HG02884 (cell line): ENCODE measurements at regions not wholly inside any gene's neighbourhood (a gene's known extent, or its start where the extent isn't known, plus 50 kb on each side); places are given as distances from the start of the nearest gene placed in this dataset.
"Not testable (repeated sequence)": the region's sequence is repeated elsewhere in the genome, so short reads cannot be mapped to it uniquely, and the experiment has no call there.

Experiments used
- ATAC-seq: cut with Tn5 transposase; IDR thresholded peaks from one replicate; pipeline ENCODE4 v1.9.1; 2021; ENCODE audit warnings: mild to moderate bottlenecking, moderate library complexity; ENCODE audit not compliant: unreplicated experiment

GRCh38 chr1:177431123-177431522, 260.4 kb downstream of the BRINP2 start:
- ATAC-seq, result no peak

- ATAC-seq, result no peak
Observed at GRCh38 chr1:177429234-177429633, 258.5 kb downstream of the BRINP2 start.

- ATAC-seq, result no peak
Observed at GRCh38 chr1:177427811-177428210, 257.1 kb downstream of the BRINP2 start.

- no peak for ATAC-seq
Observed at GRCh38 chr1:177426497-177426896, 255.7 kb downstream of the BRINP2 start.

GRCh38 chr1:177425199-177425598, 254.4 kb downstream of the BRINP2 start:
- no peak for ATAC-seq

- no peak for ATAC-seq
Observed at GRCh38 chr1:177424744-177425143, 254.0 kb downstream of the BRINP2 start.

GRCh38 chr1:177423090-177423489, 252.3 kb downstream of the BRINP2 start:
- no peak for ATAC-seq

GRCh38 chr1:177413982-177414596, 243.3 kb downstream of the BRINP2 start:
- ATAC-seq, result no peak

GRCh38 chr1:177411381-177411780, 240.6 kb downstream of the BRINP2 start:
- ATAC-seq, result no peak

- no peak for ATAC-seq
Observed at GRCh38 chr1:177410179-177410766, 239.5 kb downstream of the BRINP2 start.

GRCh38 chr1:177406323-177406722, 235.6 kb downstream of the BRINP2 start:
- ATAC-seq, result not testable (repeated sequence)

- no peak for ATAC-seq
Observed at GRCh38 chr1:177392336-177392735, 221.6 kb downstream of the BRINP2 start.

- ATAC-seq, result no peak
Observed at GRCh38 chr1:177385760-177386698, 215.3 kb downstream of the BRINP2 start.

GRCh38 chr1:177384461-177384860, 213.7 kb downstream of the BRINP2 start:
- no peak for ATAC-seq

- no peak for ATAC-seq
Observed at GRCh38 chr1:177383715-177384114, 213.0 kb downstream of the BRINP2 start.

GRCh38 chr1:177377866-177378265, 207.1 kb downstream of the BRINP2 start:
- ATAC-seq, result no peak

- ATAC-seq, result no peak
Observed at GRCh38 chr1:177368255-177368654, 197.5 kb downstream of the BRINP2 start.

GRCh38 chr1:177366091-177366490, 195.3 kb downstream of the BRINP2 start:
- ATAC-seq, result no peak

GRCh38 chr1:177360791-177361190, 190.0 kb downstream of the BRINP2 start:
- no peak for ATAC-seq

GRCh38 chr1:177356674-177357435, 186.1 kb downstream of the BRINP2 start:
- no peak for ATAC-seq

- ATAC-seq, result no peak
Observed at GRCh38 chr1:177355575-177355974, 184.8 kb downstream of the BRINP2 start.
